HEK293T (cell line): ENCODE measurements at regions not wholly inside any gene's neighbourhood (a gene's known extent, or its start where the extent isn't known, plus 50 kb on each side); places are given as distances from the start of the nearest gene placed in this dataset.

Experiments
- ARNT ChIP-seq: fragments of 450-650 bp; IDR thresholded peaks from 2 replicates; pipeline ENCODE4 v1.6.1; 2017; ENCODE audit warnings: mild to moderate bottlenecking
- BHLHE40 ChIP-seq: fragments of 450-650 bp; IDR thresholded peaks from 2 replicates; pipeline ENCODE4 v1.6.1; 2016; ENCODE audit warnings: mild to moderate bottlenecking, moderate library complexity, borderline replicate concordance
- CTBP1 ChIP-seq: fragments of 450-650 bp; IDR thresholded peaks from 2 replicates; pipeline ENCODE4 v1.6.1; 2016; ENCODE audit warnings: borderline replicate concordance
- FOXK2 ChIP-seq: fragments of 450-650 bp; IDR thresholded peaks from 2 replicates; pipeline ENCODE4 v1.6.1; 2016; ENCODE audit warnings: mild to moderate bottlenecking
- FOXM1 ChIP-seq: fragments of 450-650 bp; IDR thresholded peaks from 2 replicates; pipeline ENCODE4 v1.6.1; 2017; ENCODE audit warnings: mild to moderate bottlenecking, borderline replicate concordance
- HDGF ChIP-seq: fragments of 450-650 bp; IDR thresholded peaks from 2 replicates; pipeline ENCODE4 v1.6.1; 2017; ENCODE audit warnings: antibody characterized with exemption, borderline replicate concordance
- L3MBTL2 ChIP-seq: fragments of 450-650 bp; conservative IDR thresholded peaks from 2 replicates; pipeline ENCODE4 v1.6.1; 2016; ENCODE audit warnings: mild to moderate bottlenecking
- SUZ12 ChIP-seq: fragments of 450-650 bp; IDR thresholded peaks from 2 replicates; pipeline ENCODE4 v1.6.1; 2016; ENCODE audit warnings: mild to moderate bottlenecking
- TARDBP ChIP-seq: fragments of 450-650 bp; IDR thresholded peaks from 2 replicates; pipeline ENCODE4 v1.6.1; 2016
- ZNF384 ChIP-seq: fragments of 450-650 bp; IDR thresholded peaks from 2 replicates; pipeline ENCODE4 v1.6.1; 2016
- TF ChIP-seq, protein P1 (sequence below): fragments of 450-650 bp; IDR thresholded peaks from 2 replicates; pipeline ENCODE4 v1.6.1; 2016

- TF ChIP-seq HDGF (no peak), ARNT (no peak), BHLHE40 (no peak), ZNF384 (no peak), CTBP1 (no peak), L3MBTL2 (no peak), FOXK2 (no peak), TARDBP (no peak), FOXM1 (no peak), SUZ12 (no peak)
- TF ChIP-seq, protein P1, sequence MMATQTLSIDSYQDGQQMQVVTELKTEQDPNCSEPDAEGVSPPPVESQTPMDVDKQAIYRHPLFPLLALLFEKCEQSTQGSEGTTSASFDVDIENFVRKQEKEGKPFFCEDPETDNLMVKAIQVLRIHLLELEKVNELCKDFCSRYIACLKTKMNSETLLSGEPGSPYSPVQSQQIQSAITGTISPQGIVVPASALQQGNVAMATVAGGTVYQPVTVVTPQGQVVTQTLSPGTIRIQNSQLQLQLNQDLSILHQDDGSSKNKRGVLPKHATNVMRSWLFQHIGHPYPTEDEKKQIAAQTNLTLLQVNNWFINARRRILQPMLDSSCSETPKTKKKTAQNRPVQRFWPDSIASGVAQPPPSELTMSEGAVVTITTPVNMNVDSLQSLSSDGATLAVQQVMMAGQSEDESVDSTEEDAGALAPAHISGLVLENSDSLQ, result no peak
These were observed 1358.5 kb upstream of the CITED2 start for GRCh38 chr6:140732991-140733390.
